Activated gamma-delta T cell treated with Interleukin-2 at 50 U/mL for 16 hours (primary cell): ENCODE measurements at regions not wholly inside any gene's neighbourhood (a gene's known extent, or its start where the extent isn't known, plus 50 kb on each side); places are given as distances from the start of the nearest gene placed in this dataset.
A peak's percentile ranks its signal among the peaks of the same experiment; 100 is the strongest.
"Not testable (repeated sequence)": the region's sequence is repeated elsewhere in the genome, so short reads cannot be mapped to it uniquely, and the experiment has no call there.

Experiments
- DNase-seq: peaks from one replicate; pipeline ENCODE4 v3.0.0-alpha.2; 2020

DNA sequence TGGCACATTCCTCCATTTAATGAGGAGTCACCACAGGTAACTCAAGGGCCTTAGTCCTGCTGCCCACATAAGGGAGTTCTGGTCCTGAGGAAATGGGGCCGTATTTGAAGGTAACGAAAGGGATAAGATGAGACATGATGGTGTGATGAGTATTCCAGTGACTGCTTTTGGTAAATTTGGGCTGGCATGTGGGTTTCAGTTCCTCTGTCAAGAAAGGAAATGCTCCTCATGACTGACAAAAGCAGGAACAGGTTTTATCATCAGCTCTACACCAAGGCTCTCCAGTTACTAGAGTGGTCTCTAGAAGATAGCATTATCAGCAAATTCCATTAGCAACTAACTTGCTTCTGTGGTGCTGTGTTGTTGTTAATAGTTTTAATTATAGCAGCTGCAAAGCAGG lies 161.8 kb upstream of the PTPN20 start:
- not testable (repeated sequence) for DNase-seq

DNA sequence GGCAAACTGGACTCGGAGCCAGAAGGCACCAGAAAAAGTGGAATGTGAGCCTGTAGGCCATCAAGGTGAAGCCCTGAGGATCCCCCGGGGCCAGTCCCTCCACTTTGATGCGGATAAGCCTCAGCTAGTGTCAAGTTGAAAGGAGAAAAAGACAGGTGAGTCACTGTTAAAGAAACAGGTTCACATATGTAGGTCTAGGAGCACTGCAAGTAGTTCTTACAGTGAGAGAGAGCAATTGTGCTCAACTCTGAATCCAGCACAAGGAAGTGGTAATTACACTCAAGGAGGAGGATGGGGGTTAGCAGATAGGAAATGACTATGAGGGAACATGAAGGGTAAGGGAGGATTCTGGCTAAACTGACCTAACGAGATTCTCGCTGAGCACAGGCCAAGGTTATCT lies 157.5 kb upstream of the PTPN20 start:
- not testable (repeated sequence) for DNase-seq

DNA sequence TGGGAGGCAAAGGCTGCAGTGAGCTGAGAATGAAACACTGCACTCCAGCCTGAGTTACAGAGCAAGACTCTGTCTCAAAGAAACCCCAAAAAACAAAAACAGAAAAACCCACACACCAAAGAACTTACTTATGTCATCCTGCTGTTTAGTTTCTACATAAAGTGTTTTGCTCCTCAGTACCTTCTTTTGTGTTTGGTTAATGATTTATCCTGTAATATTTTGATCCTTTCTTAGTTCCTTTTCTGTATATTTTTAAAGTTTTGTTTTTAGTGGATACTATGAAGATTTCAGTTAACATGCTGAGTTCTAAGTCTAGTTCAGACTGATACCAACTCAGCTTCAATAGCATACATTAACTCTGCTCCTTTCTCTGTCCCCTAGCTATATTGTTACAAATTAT lies 149.8 kb upstream of the PTPN20 start:
- DNase-seq: not testable (repeated sequence)

DNA sequence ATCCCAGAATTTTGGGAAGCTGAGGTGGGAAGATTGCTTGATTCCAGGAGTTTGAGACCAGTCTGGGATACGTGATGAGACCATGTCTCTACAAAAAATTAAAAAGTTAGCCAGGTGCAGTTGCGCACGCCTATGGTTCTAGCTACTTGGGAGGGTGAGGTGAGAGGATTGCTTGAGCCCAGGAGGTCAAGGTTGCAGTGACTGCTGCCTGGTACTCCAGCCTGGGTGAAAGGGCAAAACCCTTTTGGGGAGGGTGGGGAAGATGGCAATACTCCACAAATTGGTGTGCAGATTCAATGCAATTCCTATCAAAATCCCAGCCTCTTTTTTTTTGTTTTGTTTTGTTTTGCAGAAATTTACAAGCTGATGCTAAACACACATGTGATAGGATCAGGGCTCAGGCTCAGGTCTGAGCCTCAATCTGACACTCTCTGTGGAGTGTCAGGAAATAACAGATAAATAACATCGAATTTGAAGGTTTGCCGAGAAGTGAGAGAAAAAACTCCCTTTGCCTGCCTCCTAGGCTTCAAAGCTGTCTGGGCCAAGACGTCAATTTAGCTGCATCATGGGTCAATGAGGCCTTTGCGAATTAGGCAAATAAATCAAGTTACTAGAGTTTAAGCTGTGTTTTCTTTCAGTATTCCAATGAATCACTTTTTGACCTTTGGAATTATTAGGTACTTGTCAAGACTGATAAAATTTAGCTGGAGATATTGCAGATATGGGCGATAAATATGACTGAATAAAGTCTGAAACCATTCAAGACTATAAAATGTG lies 142.5 kb upstream of the PTPN20 start:
- DNase-seq: not testable (repeated sequence)

DNA sequence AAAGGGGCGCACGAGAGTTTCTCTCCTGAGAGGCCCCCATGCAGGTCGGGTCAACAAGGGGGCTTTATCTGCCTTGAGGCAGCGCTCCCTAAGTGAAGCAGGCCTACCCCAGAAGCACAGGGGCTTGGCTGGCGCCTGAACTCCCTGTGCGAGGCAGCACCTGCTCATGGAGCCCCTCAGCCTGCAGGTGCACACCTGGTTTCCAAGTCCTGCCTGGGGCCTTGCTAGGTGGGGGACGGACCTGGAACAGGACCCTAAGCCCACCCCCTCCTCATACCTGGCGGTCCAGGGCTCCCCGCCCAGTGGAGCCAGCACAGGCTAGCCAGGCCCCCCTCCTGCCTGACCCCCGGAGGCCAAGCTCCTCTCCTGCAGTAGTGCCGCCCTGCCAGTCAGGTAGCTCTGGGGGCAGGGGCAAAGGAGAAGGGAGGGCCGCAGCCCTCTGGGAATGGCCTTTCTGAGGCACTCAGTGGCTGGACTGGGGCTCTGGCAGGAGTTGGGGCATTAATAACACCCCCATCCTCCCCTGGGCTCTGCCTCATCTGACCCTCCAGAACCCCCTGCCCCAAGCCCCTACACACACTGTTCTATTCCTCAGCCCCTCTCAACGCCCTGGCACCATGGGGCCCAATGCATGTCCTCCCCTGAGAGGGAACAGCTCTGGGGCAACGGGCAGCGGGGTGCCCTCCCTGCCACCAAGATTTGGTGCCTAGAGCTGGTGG lies 137.9 kb upstream of the PTPN20 start:
- DNase-seq: not testable (repeated sequence)

DNA sequence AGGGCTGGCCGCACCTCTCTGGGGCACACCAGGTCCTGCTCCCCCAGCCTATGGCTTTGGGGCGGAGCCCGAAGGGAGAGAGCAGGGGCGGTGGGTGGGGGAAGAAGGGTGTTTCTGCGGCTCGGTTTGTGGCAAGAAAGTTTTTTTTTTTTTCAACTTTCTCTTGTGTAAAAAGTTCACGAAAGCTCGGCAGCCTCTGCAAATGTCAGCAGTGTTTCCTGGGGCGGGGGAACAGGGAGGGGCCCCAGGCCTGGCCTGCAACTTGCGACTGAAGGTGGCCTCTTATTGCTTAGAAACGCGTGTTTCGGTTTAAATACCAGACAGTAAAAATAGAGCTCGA lies 137.4 kb upstream of the PTPN20 start:
- DNase-seq: not testable (repeated sequence)

DNA sequence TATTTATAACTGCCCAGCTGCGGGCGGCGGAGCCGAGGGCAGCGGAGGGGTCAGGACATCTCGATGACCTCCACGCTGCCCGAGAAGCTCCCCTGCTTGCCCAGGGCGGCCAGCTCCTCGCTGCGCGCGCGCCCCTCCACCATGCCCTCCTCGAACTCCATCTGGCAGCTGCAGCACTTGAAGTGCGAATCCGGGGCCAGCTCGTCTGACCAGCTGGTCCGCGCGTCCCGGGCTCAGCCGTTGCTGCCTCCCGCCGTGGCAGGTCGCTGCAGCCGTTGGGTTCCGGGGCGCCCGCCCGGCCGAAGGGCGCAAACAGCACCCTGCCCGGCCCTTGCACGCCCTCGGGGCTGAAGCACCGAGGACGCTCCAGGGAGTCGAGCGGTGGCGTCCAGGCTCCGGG lies 136.9 kb upstream of the PTPN20 start:
- DNase-seq: not testable (repeated sequence)

DNA sequence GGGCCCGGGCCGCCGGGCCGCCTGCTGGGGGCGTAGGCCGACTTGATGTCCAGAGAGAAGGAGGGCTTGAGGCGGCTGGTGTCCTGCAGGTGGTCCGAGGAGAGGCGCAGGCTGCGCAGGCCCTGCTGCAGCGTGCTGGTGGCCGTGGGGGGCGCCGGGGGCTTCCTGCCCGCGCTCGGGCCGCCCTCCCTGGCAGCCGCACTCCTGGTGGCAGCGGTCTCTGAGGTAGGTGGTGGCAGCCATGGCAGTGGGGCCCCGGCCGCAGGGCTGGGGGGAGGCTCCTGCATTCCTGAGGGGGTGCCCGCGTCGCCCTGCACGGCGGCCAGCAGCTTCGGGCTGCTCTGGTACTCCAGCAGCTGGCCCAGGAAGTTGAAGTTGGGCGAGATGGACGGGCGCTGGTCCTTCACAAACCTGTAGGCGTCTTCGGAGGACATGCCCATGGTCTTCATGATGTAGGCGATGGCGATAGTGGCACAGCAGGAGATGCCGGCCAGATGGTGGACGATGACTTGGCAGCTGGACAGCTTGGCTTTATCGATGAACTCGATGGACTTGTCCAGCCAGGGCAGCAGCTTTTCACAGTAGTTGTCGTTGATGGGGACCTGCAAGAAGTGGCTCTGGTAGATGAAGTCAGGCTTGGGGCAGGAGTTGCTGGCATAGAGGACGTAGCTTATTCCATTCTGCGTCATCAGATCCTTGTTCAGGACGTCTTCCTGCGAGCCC lies 136.1 kb upstream of the PTPN20 start:
- DNase-seq: not testable (repeated sequence)

DNA sequence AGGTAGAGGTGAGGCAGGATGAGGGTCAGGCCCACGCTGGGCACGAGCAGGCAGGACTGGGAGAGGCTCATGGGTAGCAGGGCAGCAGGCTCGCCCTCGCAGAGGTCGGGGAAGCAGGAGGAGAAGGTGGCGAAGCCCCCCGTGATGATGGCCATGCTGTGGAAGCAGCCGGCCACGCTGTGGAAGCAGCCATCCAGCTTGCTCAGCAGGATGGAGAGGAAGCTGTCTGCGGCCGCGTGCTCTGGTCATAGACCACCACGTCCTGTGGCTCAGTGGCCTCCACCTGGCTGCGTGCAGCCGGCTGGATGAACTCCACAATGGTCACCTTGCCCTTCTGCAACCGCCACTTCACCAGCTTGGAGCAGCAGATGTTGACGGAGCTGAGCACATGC lies 135.6 kb upstream of the PTPN20 start:
- not testable (repeated sequence) for DNase-seq

DNA sequence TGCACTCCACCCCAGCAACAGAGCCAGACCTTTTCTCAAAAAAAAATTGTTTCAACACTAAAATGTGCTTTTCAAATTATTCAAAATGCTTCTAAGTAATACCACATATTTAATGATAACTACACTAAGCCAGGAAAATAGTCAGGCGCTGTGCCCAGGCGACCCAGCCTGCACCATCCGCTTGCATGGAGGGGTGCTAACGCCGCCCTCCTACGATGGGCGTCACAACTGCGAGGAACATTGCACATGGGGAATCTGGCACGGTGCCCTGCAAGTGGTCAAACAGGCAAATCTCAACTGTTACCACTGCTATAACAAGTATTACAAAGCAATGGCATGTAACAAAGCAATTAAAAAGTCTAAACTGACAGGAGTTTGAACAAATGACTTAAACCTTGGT lies 131.7 kb upstream of the PTPN20 start:
- not testable (repeated sequence) for DNase-seq

DNA sequence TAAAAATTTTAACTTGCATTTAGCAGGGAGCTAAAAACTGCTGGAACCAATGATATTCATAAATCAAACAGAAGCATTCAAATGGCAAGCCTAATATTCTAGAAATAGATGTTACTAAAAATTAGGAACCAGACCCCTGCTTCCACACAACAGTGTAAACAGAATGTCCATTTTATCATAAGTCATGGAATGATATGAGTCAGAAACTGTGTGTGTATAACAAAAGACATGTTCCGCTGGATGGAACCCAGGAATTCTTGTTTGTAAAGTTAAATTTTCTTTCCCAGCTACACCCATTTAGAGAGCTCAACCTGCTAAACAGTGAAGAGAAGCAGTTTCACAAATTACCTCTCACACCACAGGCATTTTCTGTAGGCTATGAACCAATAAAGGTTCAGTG lies 131.1 kb upstream of the PTPN20 start:
- DNase-seq: not testable (repeated sequence)

DNA sequence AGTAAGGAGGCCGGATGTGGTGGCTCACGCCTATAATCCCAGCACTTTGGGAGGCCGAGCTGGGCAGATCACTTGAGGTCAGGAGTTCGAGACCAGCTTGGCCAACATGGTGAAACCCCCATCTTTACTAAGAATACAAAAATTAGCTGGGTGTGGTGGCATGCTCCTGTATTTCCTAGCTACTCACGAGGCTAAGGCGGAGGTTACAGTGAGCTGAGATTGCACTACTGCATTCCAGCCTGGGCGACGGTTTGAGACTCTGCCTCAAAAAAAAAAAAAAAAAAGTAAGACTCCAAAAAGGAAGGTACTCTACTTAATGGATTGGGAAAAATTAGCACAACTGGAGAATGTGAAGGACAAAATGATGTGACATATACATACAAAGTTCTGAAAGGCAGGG lies 130.2 kb upstream of the PTPN20 start:
- not testable (repeated sequence) for DNase-seq

DNA sequence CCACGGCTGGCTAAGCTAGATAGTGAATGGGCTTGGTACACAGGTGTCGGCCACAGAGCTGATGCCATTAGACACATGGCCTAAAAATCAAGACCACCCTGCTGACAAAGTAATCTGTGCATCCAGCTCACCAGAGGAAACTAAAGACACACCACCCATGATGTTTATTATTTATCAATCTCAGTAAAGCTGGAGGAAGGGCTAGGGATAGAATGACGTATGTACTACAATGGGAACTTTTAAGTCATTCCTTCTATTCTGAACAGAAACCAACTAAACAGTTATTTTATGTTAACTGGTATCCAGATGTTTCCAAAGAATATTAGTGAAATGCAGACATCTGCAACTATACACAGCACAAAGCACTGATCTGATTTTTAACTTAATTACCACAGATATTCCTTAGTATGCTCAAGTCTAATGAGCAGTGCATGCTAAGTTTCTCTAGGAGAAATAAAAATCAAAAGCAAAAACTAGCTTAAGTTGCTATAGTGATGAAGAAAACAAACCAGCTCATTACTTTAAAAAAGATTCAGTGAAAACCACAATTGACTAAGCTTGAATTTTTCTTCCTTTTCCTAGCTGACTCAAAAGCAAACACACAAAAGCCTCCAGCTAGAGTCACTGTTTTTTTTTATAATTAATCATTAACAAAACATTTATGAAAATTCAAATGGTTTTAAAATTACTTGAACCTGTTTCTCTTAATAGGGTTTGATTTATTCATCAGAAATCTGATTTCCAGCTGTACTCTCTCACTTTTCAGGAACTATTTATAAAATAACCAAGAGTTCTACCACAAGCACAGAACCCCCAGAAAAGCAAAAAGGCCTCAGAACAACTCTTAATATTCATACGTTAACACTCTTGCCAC lies 129.0 kb upstream of the PTPN20 start:
- DNase-seq: not testable (repeated sequence)

DNA sequence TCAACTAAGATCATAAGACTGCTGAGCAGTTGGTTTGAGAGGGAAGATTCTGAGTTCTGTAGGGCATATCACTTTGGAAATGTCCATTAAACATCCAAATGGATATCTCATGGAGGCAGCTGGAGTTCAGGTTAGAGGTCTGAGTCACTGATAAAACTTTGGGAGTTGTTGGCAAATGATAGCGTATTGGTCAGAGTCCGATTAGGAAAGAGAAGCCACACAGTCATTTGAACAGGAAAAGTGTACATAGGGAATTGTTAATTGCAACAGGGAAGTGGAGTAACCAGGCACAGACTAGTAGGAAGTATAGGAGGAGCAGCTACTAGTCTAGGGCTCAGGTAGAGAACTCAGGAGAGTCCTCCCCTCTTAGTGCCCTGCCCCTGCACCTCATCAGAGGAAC lies 126.6 kb upstream of the PTPN20 start:
- not testable (repeated sequence) for DNase-seq

DNA sequence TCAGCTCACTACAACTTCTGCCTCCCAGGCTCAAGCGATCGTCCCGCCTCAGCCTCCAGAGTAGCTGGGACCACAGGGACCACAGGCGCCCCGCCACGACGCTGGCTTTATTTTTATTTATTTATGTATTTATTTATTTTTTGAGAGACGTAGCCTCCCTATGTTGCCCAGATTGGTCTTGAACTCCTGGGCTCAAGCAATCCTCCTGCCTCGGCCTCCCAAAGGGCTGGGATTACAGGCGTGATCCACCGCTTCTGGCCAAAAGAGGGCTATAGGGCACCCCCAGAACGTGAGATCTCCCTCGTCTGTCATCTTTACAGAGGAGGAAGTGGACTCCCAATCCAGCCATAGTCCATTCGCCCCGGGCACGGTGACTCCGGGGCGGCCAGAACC lies 125.1 kb upstream of the PTPN20 start:
- not testable (repeated sequence) for DNase-seq

DNA sequence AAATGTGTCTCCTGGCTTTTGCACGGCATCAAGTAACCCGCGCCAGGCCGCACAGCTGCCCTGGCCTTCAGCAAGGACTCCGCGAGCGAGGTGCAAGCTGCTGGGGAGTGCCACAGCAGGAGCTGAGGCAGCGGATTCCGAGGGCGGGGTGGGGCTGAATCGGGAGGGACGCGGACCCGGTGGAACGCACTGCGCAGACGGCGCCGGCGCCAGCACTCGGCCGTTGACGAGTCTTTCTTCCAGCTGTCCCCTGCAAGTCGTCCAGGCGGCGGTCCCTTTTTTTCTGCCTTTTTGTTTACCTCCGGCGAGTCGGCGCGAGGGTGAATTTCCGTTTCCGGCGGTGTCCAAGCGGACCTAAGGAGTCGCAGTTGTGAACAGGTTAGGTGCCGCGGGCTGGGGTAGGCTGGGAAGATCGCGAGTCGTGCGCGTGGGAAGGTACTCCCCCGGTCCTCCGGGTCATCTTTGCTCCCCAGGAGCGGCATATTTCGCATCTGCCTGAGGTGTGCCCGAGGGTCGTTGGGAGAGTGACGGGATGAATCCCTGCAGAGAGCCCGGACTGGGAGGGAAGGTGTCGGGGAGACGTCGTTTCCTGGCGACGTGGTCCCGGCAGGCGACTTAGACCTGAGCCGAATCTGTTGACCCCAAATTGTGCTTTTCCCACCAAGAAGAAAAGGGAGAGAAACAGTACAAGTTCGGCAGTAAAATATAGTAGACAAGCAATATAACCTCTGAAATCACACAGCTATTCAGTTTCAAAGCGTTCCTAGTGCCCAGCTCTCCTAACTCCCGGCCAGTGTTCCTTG lies 124.5 kb upstream of the PTPN20 start:
- peak; percentile 59 for DNase-seq

DNA sequence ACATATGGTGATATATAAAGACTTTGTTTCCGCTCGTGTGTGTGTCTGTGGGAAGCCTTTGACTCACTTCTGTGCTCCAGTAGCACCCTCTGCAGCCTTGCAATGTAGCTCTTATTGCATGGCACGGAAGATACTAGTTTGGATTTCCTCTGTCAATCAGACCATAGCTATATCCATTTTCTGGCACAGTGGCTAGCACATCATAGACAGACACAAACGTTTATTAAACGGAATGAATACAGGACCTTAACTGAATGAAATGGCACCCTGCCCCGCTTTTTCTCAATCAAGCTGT lies 124.0 kb upstream of the PTPN20 start:
- peak; percentile 15 for DNase-seq

DNA sequence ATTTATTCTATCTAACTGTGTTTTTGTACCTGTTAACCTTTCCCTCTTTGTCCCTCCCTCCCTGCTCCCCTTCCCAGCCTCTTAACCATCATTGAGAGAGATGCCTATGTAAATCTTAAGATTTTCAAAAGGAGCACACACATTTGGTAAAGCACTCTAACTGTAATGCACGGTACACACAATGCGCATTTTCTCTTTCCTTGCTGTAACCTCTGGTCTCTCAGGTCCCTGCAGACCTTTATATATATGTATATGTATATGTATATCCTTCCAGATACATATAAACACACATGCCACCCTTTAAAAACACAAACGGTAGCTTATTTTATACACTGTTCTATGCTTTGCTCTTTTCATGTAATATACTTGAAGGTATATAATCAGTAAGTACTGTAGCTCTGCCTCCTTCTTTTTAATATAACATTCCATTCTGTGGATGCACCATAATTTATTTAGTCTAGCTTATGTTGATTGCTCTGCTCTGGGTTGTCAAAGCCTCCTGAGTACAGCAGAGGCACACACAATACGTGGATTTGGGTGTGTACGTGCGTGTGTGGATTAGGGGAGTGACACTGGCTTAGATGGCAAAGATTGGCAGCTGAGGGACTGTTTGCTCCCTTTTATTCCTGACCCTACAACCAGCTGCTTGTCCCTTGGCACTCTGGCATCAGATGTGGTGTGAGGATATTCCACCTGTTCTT lies 118.4 kb upstream of the PTPN20 start:
- DNase-seq: not testable (repeated sequence)

DNA sequence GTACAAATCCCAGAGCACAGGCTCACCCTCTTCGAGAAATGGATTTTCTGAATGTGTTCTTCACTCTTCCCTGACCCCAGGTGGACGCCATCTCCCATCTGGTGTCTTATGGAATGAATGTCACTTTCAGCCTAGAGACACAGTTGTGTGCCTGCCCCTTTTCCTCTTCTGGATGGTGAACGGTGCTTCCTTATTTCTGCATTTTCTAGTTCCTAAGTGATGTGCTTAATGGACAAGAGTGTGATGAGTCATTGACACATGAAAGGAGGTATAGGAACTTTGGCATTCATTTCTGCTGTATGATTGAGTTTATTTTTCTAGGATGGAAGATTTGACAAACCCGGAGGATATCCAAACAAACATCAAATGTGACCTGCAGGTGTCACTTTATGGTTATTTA lies 114.9 kb upstream of the PTPN20 start:
- DNase-seq: not testable (repeated sequence)

DNA sequence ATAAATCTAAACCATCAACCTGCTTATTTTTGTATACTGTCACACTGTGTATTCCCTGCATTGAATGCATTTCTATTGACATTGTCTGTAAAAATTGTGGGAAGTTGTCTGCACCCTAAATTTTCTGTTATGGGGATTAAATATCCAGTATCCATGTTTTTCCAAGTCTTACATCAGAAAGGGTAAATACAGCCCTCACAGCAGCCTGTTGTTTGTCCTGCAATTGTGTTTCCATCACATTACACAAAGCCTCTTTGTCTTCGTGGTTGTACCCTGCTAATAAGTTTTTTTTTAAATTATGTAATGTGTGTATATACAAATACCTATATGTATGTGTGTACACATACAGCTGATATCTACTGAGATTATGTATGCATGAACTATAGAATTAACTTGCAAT lies 109.2 kb upstream of the PTPN20 start:
- not testable (repeated sequence) for DNase-seq

DNA sequence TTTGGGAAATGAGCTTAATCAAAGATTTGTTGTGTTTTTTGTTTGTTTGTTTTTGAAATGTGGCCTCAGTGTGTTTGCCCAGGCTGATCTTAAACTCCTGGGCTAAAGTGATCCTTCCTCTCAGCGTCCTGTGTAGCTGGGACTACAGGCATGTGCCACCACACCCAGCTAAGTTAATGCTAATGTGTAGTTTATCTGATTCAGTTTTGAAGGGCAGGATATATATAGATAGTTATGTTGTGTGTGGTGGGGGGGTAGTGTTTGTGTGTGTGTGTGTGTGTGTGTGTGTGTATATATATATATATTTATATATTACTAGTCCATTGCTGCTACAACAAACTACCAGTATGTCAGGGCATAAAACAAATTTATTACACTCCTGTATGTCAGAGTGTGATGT lies 108.1 kb upstream of the PTPN20 start:
- DNase-seq: not testable (repeated sequence)
